ENCODE measurements at regions not wholly inside any gene's neighbourhood (a gene's known extent, or its start where the extent isn't known, plus 50 kb on each side); places are given as distances from the start of the nearest gene placed in this dataset.

DNA sequence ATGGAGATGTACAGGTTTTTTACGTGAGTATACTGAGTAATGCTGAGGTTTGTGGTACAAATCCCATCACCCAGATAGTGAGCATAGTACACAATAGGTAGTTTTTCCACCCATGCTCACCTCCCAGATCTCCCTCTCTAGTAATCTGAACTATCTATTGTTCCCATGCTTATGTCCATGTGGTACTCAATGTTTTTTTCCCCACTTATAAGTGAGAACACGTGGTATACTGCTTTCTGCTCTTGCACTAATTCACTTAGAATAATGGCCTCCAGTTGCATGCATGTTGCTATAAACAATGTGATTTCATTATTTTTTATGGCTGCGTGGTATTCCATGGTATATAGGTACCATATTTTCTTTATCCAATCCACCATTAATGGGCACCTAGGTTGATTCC is 593.9 kb downstream of the ANXA1 start:
- intact Hi-C loops (cut with DNase I): no loop called here
- 73% methylated on average over 3 of the region's 3 CpGs for WGBS (ENCODE audit: insufficient coverage, low coverage, low lambda C conversion rate, missing lambda C conversion rate)
- TF ChIP-seq POLR2A (IDR thresholded peaks at IDR 0.05): no peak
- TF ChIP-seq, protein P1, sequence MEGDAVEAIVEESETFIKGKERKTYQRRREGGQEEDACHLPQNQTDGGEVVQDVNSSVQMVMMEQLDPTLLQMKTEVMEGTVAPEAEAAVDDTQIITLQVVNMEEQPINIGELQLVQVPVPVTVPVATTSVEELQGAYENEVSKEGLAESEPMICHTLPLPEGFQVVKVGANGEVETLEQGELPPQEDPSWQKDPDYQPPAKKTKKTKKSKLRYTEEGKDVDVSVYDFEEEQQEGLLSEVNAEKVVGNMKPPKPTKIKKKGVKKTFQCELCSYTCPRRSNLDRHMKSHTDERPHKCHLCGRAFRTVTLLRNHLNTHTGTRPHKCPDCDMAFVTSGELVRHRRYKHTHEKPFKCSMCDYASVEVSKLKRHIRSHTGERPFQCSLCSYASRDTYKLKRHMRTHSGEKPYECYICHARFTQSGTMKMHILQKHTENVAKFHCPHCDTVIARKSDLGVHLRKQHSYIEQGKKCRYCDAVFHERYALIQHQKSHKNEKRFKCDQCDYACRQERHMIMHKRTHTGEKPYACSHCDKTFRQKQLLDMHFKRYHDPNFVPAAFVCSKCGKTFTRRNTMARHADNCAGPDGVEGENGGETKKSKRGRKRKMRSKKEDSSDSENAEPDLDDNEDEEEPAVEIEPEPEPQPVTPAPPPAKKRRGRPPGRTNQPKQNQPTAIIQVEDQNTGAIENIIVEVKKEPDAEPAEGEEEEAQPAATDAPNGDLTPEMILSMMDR (IDR thresholded peaks at IDR 0.05): no peak
- no peak for DNase-seq
- ATAC-seq: no peak
- Histone ChIP-seq H3K36me3 (no peaks in the 10 kb centered on the region), H3K4me1 (no peaks in the 10 kb centered on the region), H3K9me3 (no peaks in the 10 kb centered on the region), H3K27me3 (no peaks in the 10 kb centered on the region), H3K4me3 (no peak overlapping the region), H3K27ac (no peak overlapping the region)

DNA sequence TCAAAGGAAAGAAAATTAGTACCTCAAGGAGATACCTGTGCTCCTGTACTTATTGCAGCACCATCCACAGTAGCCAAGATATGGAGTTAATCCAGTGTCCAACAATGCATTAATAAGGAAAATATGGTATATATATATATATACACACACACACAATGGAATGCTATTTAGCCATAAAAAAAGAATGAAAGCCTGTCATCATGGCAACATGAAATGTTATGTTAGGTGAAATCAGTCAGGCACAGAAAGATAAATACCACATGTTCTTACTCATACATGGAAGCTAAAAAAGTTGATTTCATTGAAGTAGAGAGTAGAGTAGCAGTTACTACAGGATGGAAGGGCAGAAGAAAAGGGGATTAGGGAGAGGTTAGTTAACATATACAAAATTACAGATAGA is 601.5 kb downstream of the ANXA1 start:
- Histone ChIP-seq H3K4me3 (no peak overlapping the region), H3K4me1 (no peaks in the 10 kb centered on the region), H3K27ac (no peak overlapping the region), H3K36me3 (no peaks in the 10 kb centered on the region), H3K9me3 (no peaks in the 10 kb centered on the region), H3K27me3 (no peaks in the 10 kb centered on the region)
- TF ChIP-seq, protein P1 (IDR thresholded peaks at IDR 0.05): no peak
- no peak for TF ChIP-seq POLR2A (IDR thresholded peaks at IDR 0.05)
- DNase-seq (no peak), ATAC-seq (no peak)
- intact Hi-C loops (cut with DNase I): no loop called here

DNA sequence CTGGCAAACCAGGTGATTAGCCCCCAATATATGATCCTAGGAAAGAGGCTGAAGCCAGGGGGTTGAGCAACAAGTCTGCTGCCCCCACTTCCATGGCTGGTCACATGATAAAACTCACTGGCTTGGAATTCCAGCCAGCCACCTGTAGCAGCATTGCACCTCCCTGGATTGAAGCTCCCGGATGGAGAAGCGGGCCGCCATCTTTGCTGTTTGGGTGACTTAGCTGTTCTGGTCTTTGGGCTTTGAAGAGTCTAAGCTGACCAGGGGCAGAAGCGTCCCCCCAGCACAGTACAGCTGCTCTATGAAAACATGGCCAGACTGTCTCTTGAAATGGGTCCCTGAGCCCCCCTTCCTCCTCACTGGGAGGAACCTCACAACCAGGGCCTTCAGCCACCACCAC is 610.2 kb downstream of the ANXA1 start:
- Histone ChIP-seq H3K27ac (no peak overlapping the region), H3K36me3 (no peaks in the 10 kb centered on the region), H3K4me1 (no peaks in the 10 kb centered on the region), H3K4me3 (no peak overlapping the region), H3K27me3 (no peaks in the 10 kb centered on the region), H3K9me3 (no peaks in the 10 kb centered on the region)
- no peak for DNase-seq
- no peak for ATAC-seq
- intact Hi-C loops (cut with DNase I): no loop called here
- TF ChIP-seq, protein P1 (IDR thresholded peaks at IDR 0.05): no peak
- no peak for TF ChIP-seq POLR2A (IDR thresholded peaks at IDR 0.05)
- 100% methylated on average over 2 of the region's 4 CpGs for WGBS (ENCODE audit: insufficient coverage, low coverage, low lambda C conversion rate, missing lambda C conversion rate)

DNA sequence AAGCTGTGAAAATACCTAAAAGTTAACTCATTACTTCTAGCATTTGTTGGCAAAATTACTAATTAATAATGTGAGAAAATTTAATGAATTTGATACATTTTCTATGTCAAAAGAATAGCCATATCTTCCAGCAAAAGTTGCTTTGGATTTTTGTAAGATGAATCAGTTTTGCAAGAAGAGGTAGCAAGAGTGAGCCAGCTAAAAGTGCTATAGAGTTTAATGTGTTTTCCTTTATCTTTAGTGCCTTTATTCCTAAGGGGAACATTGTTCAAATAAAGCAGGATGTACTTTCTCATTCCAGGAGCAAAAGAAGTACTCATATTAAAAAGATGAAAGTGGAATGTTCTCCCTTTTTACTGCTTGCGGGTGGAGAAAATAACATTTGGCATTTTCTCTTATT is 622.2 kb downstream of the ANXA1 start:
- Histone ChIP-seq H3K36me3 (no peaks in the 10 kb centered on the region), H3K4me1 (no peaks in the 10 kb centered on the region), H3K27me3 (no peaks in the 10 kb centered on the region), H3K27ac (no peak overlapping the region), H3K9me3 (no peaks in the 10 kb centered on the region), H3K4me3 (no peak overlapping the region)
- DNase-seq: no peak
- 72% methylated on average over 1 of the region's 1 CpG for WGBS (ENCODE audit: insufficient coverage, low coverage, low lambda C conversion rate, missing lambda C conversion rate)
- no peak for ATAC-seq
- no peak for TF ChIP-seq POLR2A (IDR thresholded peaks at IDR 0.05)
- TF ChIP-seq, protein P1 (IDR thresholded peaks at IDR 0.05): no peak
- intact Hi-C loops (cut with DNase I): no loop called here

DNA sequence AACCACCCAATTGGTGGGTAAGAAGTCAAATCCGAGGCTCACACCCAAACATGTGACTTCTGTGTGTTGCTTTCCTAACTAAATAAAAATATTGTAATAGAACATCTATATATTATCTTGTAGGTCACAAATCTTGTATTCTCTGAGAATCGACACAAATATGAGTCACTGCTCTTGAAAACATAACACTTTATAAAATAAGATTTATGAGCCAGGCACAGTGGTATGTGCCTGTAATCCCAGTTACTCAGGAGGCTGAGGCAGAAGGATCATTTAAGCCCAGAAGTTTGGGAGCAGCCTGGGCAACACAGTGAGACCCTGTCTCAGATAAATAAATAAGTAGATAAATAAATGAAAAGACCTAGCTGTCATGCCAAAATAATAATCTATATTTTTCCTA is 624.1 kb downstream of the ANXA1 start:
- no peak for ATAC-seq
- H3K27me3 ChIP-seq: no peaks in the 10 kb centered on the region
- no peaks in the 10 kb centered on the region for H3K36me3 ChIP-seq
- no peak for DNase-seq
- 53% methylated on average over 2 of the region's 2 CpGs for WGBS (ENCODE audit: insufficient coverage, low coverage, low lambda C conversion rate, missing lambda C conversion rate)
- H3K4me1 ChIP-seq: no peaks in the 10 kb centered on the region
- TF ChIP-seq, protein P1 (IDR thresholded peaks at IDR 0.05): no peak
- no peak for TF ChIP-seq POLR2A (IDR thresholded peaks at IDR 0.05)
- H3K4me3 ChIP-seq: no peak overlapping the region
- H3K27ac ChIP-seq: no peak overlapping the region
- intact Hi-C loops (cut with DNase I): no loop called here
- no peaks in the 10 kb centered on the region for H3K9me3 ChIP-seq
